SU-DHL-6 (cell line): ENCODE measurements at regions not wholly inside any gene's neighbourhood (a gene's known extent, or its start where the extent isn't known, plus 50 kb on each side); places are given as distances from the start of the nearest gene placed in this dataset.

Experiments used
- H2AFZ ChIP-seq: fragments of 200-600 bp; sonication (generic); 2 replicates; pipeline ENCODE4 v1.6.1; 2014; ENCODE audit warnings: low read depth, mild to moderate bottlenecking, moderate library complexity, mixed read lengths, antibody characterized with exemption, low read length; ENCODE audit not compliant: severe bottlenecking
- H3F3A ChIP-seq: fragments of 200-600 bp; shearing (Covaris generic); 2 replicates; pipeline ENCODE4 v1.6.0; 2016; ENCODE audit warnings: antibody characterized with exemption, mild to moderate bottlenecking; ENCODE audit not compliant: insufficient read depth
- H3K27ac ChIP-seq: fragments of 200-600 bp; sonication (generic); 2 replicates; pipeline ENCODE4 v1.5.1; 2016; ENCODE audit warnings: low read depth, mild to moderate bottlenecking, low read length, moderate library complexity, mixed read lengths
- H3K27me3 ChIP-seq: fragments of 200-600 bp; sonication (generic), shearing (Covaris generic); 2 replicates; pipeline ENCODE4 v1.6.0; 2014; ENCODE audit warnings: mild to moderate bottlenecking, low read length
- H3K36me3 ChIP-seq: fragments of 200-600 bp; sonication (generic); 2 replicates; pipeline ENCODE4 v1.6.1; 2014; ENCODE audit warnings: mild to moderate bottlenecking, low read length, mixed read lengths
- H3K4me2 ChIP-seq: fragments of 300-600, 200-600 bp; shearing (Covaris generic), sonication (generic); 2 replicates; pipeline ENCODE4 v1.6.0; 2014; ENCODE audit warnings: low read length, low read depth, mild to moderate bottlenecking; ENCODE audit not compliant: poor library complexity, severe bottlenecking
- H3K4me3 ChIP-seq: fragments of 200-600 bp; sonication (generic); 2 replicates; pipeline ENCODE4 v1.5.1; 2014; ENCODE audit warnings: antibody characterized with exemption, low read length, mild to moderate bottlenecking, mixed read lengths; ENCODE audit not compliant: insufficient read depth, poor library complexity, severe bottlenecking
- H3K79me2 ChIP-seq: fragments of 200-600 bp; sonication (generic); 2 replicates; pipeline ENCODE4 v1.6.1; 2014; ENCODE audit warnings: mild to moderate bottlenecking, low read length, moderate library complexity; ENCODE audit not compliant: insufficient read depth
- H3K9ac ChIP-seq: fragments of 200-600 bp; sonication (generic); 2 replicates; pipeline ENCODE4 v1.7.0; 2014; ENCODE audit warnings: mild to moderate bottlenecking, low read length
- H3K9me2 ChIP-seq: fragments of 200-600 bp; sonication (generic); replicated peaks from 2 replicates; pipeline ENCODE4 v1.6.1; 2014; ENCODE audit warnings: low read length; ENCODE audit not compliant: insufficient read depth
- H3K9me3 ChIP-seq: fragments of 200-600 bp; sonication (generic); 2 replicates; pipeline ENCODE4 v1.6.1; 2014; ENCODE audit warnings: low read length, mixed read lengths; ENCODE audit not compliant: insufficient read depth
- H4K20me1 ChIP-seq: fragments of 200-600 bp; sonication (generic); 2 replicates; pipeline ENCODE4 v1.6.1; 2014; ENCODE audit warnings: low read depth, mild to moderate bottlenecking, antibody characterized with exemption, low read length, moderate library complexity, mixed read lengths
- CTCF ChIP-seq: fragments of 200-600 bp; sonication (generic); IDR thresholded peaks from one replicate; pipeline ENCODE4 v1.5.1; 2017; ENCODE audit warnings: antibody characterized with exemption, mild to moderate bottlenecking, low read length, moderate library complexity; ENCODE audit not compliant: insufficient read depth, poor library complexity, severe bottlenecking
- EZH2phosphoT487 ChIP-seq: fragments of 200-600 bp; sonication (generic), shearing (Covaris generic); conservative IDR thresholded peaks from 2 replicates; pipeline ENCODE4 v1.6.1; 2018; ENCODE audit warnings: mild to moderate bottlenecking, antibody characterized with exemption, low read length, moderate library complexity, mixed read lengths

- H3K9me3 ChIP-seq, result no peaks in the 10 kb centered on the region
- H3K27ac ChIP-seq, result no peak overlapping the region
- no peaks in the 10 kb centered on the region for H4K20me1 ChIP-seq
- no peaks in the 10 kb centered on the region for H3K36me3 ChIP-seq
- no peaks in the 10 kb centered on the region for H3K79me2 ChIP-seq
- peak overlapping the region; percentile 82 for H2AFZ ChIP-seq
- H3K27me3 ChIP-seq, result no peaks in the 10 kb centered on the region
- no peak for TF ChIP-seq CTCF
- TF ChIP-seq EZH2phosphoT487, result no peak
- no peak overlapping the region for H3K4me3 ChIP-seq
- no peak overlapping the region for H3K9ac ChIP-seq
- H3F3A ChIP-seq, result no peaks in the 10 kb centered on the region
- H3K9me2 ChIP-seq, result no peaks in the 10 kb centered on the region
- H3K4me2 ChIP-seq, result peak overlapping the region; percentile 5
Observed at GRCh38 chr17:416293-417206, 63.9 kb upstream of the RPH3AL start.

DNA sequence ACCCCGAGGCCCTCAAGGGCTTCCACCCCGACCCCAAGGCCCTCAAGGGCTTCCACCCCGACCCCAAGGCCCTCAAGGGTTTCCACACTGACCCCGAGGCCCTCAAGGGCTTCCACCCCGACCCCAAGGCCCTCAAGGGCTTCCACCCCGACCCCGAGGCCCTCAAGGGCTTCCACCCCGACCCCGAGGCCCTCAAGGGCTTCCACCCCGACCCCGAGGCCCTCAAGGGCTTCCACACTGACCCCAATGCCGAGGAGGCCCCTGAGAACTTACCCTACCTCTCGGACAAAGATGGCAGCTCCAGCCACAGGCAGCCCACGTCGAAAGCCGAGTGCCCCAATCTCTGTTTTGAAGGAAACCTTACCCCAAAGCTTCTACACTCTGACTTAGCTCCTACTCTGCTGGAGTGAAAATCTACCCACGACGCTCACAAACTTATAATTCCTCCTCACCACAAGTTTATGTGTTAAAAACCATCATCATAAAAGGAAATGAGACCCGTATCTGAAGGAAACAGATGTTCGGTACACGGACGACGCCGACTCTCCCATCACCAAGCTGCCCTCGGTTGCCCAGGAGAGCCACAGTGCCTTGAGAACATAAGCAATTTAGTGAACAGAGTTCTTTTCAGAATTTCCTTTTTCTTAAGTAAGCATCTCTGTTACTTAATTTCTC lies 61.2 kb upstream of the RPH3AL start:
- no peaks in the 10 kb centered on the region for H3F3A ChIP-seq
- no peak for TF ChIP-seq CTCF
- TF ChIP-seq EZH2phosphoT487, result no peak
- H3K9me2 ChIP-seq, result no peaks in the 10 kb centered on the region
- no peak overlapping the region for H3K4me3 ChIP-seq
- H3K27me3 ChIP-seq, result no peaks in the 10 kb centered on the region
- H2AFZ ChIP-seq, result no peak overlapping the region
- no peaks in the 10 kb centered on the region for H3K79me2 ChIP-seq
- no peak overlapping the region for H3K9ac ChIP-seq
- H3K9me3 ChIP-seq, result no peaks in the 10 kb centered on the region
- no peaks in the 10 kb centered on the region for H3K36me3 ChIP-seq
- H3K4me2 ChIP-seq, result no peak overlapping the region
- no peak overlapping the region for H3K27ac ChIP-seq
- H4K20me1 ChIP-seq, result no peaks in the 10 kb centered on the region

DNA sequence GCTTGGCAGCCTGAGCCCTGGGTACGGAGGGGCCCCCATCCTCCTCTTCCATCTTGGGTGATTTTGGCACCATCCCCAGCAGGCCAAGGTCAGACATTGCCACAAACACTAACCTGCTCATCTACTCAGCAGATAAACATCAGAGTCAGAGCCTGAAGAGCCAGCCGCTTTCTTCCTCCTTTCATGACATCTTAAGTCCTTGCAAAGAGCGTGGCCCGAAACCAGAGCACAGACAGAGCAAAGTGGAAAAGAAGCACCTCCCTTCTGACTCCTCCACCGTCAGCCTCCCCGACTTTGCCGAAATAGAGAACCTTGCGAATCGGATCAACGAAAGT lies 60.4 kb upstream of the RPH3AL start:
- Histone ChIP-seq H3K27ac (no peak overlapping the region), H3K27me3 (no peaks in the 10 kb centered on the region)
- TF ChIP-seq CTCF (no peak), EZH2phosphoT487 (no peak)

More for the DNA sequence above, 60.4 kb upstream of the RPH3AL start:
- H3K4me3 ChIP-seq, result no peak overlapping the region
- H3K4me2 ChIP-seq, result no peak overlapping the region
- no peaks in the 10 kb centered on the region for H3K36me3 ChIP-seq
- H2AFZ ChIP-seq, result no peak overlapping the region
- no peaks in the 10 kb centered on the region for H3K9me2 ChIP-seq
- no peaks in the 10 kb centered on the region for H3F3A ChIP-seq
- no peaks in the 10 kb centered on the region for H4K20me1 ChIP-seq
- no peak overlapping the region for H3K9ac ChIP-seq
- no peaks in the 10 kb centered on the region for H3K79me2 ChIP-seq
- no peaks in the 10 kb centered on the region for H3K9me3 ChIP-seq
